Smooth muscle cell of the brain vasculature (primary cell): ENCODE measurements at regions not wholly inside any gene's neighbourhood (a gene's known extent, or its start where the extent isn't known, plus 50 kb on each side); places are given as distances from the start of the nearest gene placed in this dataset.

Experiments
- DNase-seq: peaks from one replicate; pipeline ENCODE4 v3.0.0-alpha.2; 2012; ENCODE audit warnings: low read depth, low spot score

GRCh38 chr9:3161912-3162311 lies 318.0 kb upstream of the PUM3 start:
- no peak for DNase-seq

- no peak for DNase-seq
These were observed 313.1 kb upstream of the PUM3 start for GRCh38 chr9:3157011-3157410.

GRCh38 chr9:3151672-3152576 lies 308.0 kb upstream of the PUM3 start:
- no peak for DNase-seq

GRCh38 chr9:3150074-3150473 lies 306.2 kb upstream of the PUM3 start:
- no peak for DNase-seq

GRCh38 chr9:3138231-3139229 lies 294.6 kb upstream of the PUM3 start:
- no peak for DNase-seq

DNA sequence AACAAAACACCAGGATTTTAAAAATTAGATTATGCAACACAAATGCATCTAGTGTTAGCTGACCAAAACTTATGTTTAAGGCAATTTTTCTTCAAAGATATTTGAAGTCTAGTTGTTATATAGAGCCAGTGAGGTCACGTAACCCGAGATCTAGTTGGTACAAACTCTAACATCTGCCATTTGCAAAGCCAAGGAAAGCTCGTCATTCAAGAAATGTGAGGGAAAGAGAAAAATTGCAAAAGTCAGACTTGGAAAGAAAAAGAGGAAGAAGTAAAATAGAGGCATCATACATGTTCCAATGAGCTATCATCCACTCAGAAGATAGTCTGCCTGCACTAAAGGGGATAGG lies 293.4 kb upstream of the PUM3 start:
- no peak for DNase-seq

DNA sequence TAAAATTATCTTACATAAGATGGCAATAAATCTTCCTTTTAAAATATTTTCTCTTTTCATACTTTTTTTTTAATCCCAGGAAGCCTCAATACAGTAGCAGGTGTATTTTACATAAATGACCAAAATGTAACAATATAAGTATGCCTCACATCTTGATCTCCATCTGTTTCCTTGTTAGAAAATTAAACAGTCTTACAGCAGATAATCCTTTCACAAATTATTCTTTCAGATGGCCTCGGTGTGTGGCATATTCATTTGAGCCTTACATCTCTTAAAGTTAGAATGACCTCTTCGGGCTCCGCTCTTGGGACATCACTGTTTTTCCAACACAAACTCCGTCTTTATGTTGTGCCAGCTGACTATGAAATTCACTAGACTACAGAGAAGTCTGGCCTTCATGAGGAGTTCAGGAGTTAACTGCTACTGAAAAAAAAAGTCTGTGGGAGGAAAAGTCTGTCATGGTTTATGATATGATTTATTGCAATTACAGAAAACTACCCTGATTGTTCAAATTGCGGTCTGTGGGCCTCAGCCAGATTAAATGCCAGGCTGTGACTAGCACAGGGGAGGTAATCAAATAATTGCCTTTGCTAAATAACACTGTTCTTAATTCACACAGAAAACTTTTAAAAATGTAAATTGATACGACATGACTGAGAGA lies 292.9 kb upstream of the PUM3 start:
- DNase-seq, result no peak

- DNase-seq, result no peak
These were observed 292.3 kb upstream of the PUM3 start for GRCh38 chr9:3136230-3136629.

DNA sequence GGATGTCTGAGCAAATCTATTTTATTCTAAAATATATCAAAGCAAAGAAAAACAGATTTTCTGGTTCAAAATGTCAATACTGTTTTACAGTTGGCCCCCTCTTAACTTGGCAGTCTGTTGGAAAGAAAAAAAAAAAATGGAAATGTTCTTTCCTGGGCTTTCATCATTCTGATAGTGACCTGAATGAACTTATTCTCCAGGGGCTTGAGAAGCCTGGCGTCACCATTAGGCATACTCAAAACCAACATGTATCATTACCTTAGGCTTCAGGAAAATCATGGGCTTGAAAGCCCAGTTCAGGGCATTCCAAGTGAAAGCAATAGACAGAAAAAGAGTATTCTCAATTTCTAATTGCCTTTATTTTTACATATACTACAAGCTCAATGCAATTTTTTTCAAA lies 283.7 kb upstream of the PUM3 start:
- DNase-seq, result no peak

DNA sequence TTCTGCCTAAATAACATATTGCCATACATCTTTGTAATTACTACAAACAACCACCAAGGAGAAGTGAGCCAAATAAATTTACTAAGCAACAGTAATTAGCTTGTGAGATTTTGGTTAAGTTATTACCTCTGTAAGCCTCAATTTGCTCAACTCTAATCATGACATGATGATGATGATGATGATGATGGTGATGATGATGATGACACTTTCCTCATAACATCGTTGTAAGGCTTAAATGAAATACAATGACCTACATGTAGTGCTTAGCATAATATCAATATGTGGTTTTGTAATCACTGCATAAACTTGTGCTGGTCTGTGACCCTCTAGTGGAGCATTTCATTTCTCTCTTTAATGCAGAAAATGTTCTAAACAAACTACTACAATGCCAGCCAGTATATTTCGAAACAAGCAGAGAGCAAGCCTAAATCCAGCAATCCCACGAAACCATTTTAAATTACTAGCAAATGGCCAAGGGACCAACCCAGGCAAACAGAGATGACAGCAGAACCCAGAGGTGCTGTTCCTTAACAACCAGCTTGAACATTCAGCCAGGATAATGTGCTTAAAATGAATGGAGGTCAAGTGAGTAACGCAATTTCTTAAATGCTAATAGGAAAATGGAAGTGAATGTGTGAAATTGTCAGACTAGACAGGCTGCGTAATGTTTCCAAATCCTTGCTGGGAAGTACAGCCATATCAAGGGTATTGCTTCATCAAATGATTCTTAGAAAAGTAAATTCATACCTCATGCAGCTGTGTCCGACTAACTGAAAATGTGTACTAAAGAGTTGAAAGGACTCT lies 281.9 kb upstream of the PUM3 start:
- no peak for DNase-seq

DNA sequence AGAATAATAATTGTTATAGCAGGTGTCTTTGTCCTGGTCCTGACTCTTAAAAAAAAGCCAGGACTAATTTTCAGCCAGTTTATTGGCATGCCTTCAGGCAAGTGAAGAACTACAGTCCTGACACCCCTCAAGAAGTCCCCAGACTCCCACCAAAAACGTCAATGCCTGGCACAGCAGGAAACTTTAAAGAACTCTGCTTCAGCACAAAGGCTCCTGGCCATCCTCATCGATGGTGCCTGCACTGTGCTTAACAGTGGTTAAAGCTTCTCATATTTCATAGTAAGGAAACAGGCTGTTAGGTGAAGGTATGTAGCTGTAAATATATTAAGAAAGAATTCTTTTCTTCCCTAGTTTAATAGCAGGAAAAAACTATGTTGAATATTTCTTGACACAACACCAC lies 280.1 kb upstream of the PUM3 start:
- DNase-seq, result no peak

- DNase-seq, result no peak
These were observed 274.2 kb upstream of the PUM3 start for GRCh38 chr9:3118081-3118480.

DNA sequence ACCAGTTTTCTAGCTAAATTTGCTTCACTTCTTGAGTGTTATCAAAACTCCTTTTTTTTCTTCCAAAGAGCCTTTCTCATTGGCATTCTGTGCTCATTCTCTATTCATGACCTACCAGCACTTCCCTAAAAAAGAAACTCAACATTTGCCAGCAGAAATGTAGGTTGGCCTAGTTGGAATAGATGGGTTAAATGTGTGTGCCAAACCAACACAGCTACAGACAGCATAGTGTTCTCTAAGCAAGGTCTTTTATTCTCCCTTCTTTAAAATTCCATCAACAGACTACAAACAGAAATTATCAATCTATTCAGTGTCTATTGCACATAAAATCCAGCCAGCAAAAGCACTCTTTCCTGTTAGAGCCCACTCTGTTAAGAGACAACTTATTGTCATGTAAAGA lies 255.8 kb upstream of the PUM3 start:
- DNase-seq, result no peak

GRCh38 chr9:3088219-3088618 lies 244.3 kb upstream of the PUM3 start:
- DNase-seq, result no peak

DNA sequence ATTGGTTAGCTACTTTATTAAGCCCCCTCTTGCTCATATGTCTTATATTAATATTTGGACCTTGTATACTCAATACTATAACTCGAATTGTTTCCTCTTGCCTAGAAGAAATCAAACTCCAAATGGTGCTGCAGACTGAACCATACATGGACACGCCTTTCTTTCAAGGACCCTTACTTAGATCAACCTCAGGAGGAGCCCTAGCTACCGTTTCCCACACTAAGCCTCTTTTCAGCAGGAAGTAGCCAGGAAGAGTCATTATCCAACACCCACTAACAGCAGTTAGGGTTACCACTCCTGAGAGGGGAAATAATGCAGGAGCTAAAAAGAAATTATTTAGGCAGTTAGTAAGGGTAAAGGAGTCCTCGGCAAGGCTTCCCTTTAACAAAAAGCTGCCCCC lies 243.8 kb upstream of the PUM3 start:
- no peak for DNase-seq

DNA sequence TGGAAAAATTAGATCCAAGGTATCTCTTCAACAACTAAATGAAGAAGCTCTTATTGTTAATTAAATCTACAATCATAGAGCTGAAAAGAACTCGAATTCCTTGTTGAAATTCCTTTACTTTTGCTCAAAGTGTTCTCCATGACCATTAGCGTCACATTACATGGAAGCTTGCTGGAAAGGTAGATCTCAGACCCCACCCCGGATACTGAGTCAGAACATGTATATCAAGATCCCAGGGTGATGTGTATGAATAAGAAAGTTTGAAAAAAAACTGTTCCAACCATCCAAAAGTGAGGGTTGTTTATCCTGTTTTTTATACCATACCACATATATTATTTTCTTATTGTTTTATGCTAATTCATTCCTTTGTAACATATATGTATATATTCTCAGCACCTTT lies 237.1 kb upstream of the PUM3 start:
- DNase-seq, result no peak

DNA sequence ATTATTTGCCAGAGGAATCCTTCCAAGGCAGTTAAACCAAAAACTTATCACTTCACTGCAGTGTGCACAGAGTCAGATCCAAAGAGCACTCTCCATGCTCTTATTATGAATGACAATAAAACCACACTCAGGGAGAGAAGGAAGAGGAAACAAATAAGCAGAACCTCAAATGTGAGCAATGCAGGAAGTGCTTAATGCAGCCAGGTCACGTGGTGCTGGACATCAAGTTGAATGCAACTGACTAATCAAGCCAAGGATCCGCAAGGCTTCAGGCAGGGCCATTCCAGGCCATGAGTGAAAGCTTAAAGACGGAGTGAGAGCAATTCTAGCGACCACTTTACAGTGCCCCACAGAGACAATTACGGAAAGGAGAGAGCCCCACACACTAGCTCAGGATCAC lies 230.4 kb upstream of the PUM3 start:
- no peak for DNase-seq

DNA sequence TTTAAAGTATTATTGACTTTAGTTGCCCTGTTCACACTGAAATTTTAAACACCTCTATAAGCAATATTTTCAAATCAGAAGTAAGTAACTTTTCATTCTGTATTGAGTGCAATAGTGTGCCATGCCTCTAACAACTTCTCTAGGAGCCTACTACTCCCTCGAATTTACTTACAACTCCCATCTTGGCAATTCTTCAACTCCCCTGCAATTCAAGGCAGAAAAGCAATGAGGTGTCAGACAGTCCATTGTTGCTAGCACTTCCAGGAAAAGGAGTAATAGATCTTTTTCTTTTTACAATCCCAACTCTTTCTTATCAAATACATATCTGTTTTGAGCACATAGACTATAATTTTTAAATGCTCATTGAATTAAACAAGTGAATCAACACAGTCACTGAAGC lies 222.7 kb upstream of the PUM3 start:
- DNase-seq, result no peak

- DNase-seq, result no peak
These were observed 216.0 kb upstream of the PUM3 start for GRCh38 chr9:3059781-3060468.

GRCh38 chr9:3058409-3058808 lies 214.5 kb upstream of the PUM3 start:
- no peak for DNase-seq
